ENCODE measurements at regions not wholly inside any gene's neighbourhood (a gene's known extent, or its start where the extent isn't known, plus 50 kb on each side); places are given as distances from the start of the nearest gene placed in this dataset.
"Not testable (repeated sequence)": the region's sequence is repeated elsewhere in the genome, so short reads cannot be mapped to it uniquely, and the experiment has no call there.

DNA sequence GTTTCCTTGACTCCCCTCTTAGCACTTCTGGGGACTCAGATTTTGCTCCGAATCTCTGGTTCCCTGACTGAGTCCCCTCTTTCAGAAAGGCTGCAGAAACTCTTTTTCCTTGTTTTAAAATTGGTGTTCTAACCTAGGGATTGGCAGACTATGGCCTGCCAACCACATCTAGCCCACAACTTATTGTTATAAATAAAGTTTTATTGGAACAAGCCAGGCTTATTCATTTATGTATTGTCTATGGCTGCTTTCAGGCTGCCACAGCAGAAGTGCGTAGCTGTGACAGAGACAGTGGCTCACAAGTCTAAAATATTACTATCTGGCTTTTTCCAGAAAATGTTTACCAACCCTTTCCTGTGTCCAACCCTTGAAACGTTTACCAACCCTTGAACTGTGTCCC, 81.7 kb downstream of the IER5 start:
- no peak overlapping the region for H3K4me3 ChIP-seq (ENCODE audit: low read depth, low read length)

GRCh38 chr1:181172082-181172481, 83.6 kb downstream of the IER5 start:
- no peak overlapping the region for H3K4me3 ChIP-seq (ENCODE audit: low read depth, low read length)

GRCh38 chr1:181173761-181174447, 85.4 kb downstream of the IER5 start:
- H3K4me3 ChIP-seq (ENCODE audit: low read depth, low read length) = no peak overlapping the region

- no peak overlapping the region for H3K4me3 ChIP-seq (ENCODE audit: low read depth, low read length)
Measured at GRCh38 chr1:181174861-181175260, 86.4 kb downstream of the IER5 start.

- H3K4me3 ChIP-seq (ENCODE audit: low read depth, low read length) = no peak overlapping the region
Measured at GRCh38 chr1:181175356-181175910, 86.9 kb downstream of the IER5 start.

DNA sequence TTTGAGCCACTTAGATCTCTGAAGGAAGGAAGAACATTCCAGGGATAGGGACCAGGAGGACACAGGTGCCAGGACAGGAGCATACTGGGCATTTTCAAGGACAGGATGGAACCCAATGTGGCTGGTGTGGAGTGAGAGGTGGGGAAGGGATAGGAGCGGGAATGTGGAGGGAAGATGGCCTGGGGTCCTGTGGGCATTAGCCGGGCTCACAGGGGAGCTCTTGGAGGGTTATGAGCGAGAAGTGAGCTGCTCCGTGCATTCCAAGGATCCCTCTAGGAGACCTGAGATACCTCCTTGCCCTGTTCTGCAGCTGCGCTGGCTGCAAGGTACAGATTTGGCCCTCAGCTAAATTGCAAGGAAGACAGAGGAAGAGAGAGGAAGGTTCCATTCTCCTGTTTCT, 87.5 kb downstream of the IER5 start:
- H3K4me3 ChIP-seq (ENCODE audit: low read depth, low read length) = no peak overlapping the region

DNA sequence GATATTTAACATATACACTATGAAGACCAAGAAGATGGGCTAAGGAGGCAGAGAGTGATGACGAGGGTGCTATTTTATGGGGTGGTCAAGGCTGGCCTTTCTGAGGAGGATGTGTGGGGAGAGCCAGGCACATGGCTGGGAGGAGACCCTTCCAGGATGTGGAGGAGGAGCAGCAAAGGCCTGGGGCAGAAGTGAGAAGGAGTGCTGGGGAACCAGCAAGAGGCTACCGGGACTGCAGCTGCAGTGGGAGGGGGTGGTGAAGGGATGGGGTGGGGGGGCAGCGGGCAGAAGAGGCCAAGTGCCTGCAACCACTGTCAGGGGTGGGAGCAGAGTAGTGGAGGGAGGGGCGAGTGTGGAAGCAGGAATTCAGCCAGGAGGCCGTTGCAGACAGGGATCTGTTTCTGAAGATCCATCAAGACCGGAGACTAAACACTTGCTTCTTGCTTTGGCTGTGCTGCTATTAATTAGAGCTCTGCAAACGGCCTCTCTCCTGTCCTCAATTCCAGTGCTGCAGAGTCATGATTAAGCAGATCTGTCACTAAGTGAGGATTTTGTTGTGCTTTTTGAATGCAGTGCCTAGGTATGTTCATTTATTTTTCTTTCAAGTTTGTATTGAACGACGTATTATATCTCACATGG, 89.9 kb downstream of the IER5 start:
- no peak overlapping the region for H3K4me3 ChIP-seq (ENCODE audit: low read depth, low read length)

DNA sequence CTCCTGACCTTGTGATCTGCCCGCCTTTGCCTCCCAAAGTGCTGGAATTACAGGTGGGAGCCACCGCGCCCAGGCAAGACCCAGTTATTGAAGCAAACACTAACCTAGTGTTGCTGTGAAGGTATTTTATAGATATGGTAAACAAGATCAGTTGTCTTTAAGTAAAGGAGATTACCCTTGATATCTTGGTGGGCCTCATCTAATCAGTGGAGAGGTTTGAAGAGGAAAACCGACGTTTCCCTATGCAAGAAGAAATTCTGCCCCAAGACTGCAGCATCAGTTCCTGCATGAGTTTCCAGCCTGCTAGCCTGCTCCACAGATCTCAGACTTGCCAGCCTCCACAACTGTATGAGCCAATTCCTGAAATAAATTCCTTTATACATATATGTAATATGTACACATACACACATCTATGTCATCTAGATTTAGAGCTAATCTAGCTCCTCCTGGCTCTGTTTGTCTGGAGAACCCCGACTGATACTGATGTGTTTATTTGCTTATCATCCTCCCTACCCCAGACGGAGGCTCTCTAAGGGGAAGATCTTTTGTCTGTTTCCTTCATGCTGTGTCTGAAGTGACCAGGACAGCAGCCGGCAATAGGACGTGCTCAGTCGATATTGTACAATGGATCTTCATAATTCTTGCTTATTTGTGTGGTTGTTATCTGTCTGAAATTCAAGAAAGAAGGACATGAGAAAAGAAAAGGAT, 90.9 kb downstream of the IER5 start:
- H3K4me3 ChIP-seq (ENCODE audit: low read depth, low read length) = no peak overlapping the region

DNA sequence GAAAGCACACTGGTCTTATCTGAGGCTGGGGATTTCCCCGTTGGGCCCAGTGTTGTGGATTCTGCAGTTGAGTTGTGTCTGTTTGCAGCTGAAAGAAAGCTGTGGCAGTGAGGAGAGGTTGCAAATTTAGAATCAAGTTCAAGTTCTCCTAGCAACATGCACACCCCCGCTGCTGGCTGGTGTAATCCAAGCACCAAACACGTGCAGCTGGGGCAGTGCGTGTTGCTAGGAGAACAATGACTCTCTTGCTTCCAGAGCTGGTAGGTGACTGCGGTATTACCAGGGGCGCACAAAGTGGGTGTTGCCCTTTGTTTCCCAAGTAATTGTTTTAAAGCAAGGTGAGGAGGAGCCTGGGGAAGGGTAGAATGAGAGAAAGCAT, 91.5 kb downstream of the IER5 start:
- H3K4me3 ChIP-seq (ENCODE audit: low read depth, low read length) = no peak overlapping the region

DNA sequence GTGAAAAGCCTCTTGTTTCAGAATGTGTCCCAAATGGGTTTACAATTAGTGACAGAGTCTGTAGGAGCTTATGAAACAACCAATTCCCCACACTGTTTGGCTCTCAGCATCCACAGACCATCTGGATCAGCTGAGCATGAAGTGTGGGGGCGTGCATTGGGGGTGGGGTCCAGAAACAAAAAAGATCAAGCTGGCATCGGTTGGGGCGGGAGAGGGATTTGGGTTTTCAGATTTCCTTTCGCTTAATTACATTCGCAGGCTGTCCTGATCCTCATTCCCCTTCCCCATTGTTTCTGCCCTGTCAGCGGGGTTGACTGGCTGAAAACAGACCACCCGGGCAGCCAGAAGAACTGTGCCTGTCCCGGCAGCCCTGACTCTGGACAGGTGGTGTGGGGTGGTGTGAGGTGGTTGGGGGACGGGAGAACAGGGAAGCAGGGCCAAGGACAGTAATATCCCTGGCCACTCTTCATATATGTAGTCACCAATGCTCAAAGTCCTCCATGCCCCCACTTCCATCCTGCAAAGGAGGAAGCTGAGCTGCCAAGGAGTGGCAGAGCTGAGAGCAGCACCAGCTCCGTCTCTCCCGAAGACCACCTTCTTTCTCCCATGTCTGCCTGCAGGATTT, 92.0 kb downstream of the IER5 start:
- H3K4me3 ChIP-seq (ENCODE audit: low read depth, low read length) = no peak overlapping the region

- H3K4me3 ChIP-seq (ENCODE audit: low read depth, low read length) = no peak overlapping the region
Measured at GRCh38 chr1:181181792-181182585, 93.5 kb downstream of the IER5 start.

DNA sequence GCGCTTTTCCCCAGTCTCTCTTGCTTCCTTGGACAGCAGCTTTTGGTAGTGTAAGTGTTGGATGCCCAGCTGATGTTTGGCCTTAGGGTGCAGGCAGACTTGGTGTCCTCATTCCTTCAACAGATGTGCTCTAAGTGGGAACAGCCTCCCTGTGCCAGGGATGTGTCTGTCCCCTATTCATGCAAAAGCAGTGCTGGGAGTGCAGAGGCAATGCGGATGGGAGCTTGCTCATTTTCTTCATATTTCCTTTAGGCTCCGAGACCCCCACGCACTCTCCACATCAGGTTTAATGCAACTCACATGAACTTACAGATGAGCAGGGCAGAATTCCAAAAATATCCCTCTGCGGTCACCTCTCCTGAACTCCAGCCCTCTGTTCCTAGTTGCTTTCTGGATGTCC, 96.1 kb downstream of the IER5 start:
- H3K4me3 ChIP-seq (ENCODE audit: low read depth, low read length) = no peak overlapping the region

DNA sequence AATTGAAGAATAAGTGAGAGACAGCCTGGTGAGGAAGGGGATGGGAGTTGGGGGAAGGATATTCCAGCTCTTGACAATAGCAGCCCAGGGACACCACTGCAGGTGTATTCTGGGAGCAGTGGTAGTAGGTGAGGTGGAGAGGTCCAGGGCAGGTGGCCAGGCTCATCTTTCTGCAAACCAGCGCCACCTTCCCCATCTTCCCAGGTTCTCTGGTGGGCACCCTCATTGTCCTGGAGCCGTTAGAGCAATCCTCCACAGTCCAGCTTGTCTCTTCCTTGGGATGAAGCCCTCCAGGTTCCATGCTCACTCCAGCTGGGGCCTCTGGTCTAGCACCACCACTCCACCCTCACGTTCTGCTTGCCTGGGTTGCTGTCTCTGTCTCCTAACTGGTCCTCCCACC, 97.0 kb downstream of the IER5 start:
- H3K4me3 ChIP-seq (ENCODE audit: low read depth, low read length) = no peak overlapping the region

DNA sequence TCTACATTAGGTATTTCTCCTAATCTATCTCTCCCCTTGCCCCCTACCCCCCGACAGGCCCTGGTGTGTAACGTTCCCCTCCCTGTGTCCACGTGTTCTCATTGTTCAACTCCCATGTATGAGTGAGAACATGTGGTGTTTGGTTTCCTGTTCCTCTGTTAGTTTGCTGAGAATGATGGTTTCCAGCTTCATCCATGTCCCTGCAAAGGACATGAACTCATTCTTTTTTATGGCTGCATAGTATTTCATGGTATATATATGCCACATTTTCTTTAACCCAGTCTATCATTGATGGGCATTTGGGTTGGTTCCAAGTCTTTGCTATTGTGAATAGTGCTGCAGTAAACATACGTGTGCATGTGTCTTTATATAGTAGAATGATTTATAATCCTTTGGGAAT, 97.6 kb downstream of the IER5 start:
- H3K4me3 ChIP-seq (ENCODE audit: low read depth, low read length) = not testable (repeated sequence)

DNA sequence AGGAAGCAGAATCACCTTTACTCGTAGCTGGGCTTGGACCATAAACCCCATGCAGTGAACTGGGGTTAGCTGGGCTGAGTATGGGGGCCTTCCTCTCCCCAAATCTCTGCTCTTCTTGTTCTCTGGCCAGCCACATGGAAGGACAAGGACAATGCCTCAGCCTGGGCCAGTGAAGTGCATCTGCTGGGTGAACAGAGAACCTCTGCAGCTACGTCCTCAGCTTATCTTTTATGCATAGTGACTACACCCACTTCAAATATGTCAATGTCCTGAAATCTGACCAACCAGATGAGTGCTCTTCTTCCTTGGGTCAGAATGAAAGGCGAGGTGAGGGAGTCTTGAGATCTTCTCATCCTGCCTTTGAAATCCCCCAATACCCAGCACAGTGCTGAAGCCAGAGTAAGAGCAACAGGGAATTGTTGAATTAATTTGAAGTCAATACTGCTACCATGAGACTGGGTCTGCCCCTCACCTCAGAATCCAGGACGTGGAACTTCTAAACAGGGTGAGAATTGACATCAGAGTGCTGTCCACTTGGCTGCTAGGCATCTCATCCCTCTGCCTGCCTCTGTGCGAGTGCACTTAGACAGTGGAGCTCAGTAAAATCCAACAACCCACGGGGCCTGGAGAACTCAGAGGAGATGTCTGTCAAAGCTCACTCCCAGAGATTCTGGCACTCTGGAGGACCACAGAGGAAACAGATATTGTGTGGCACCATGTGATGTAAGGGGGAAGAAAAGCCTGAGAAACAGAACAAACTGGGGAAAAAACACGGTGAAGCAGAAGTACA, 99.0 kb downstream of the IER5 start:
- no peak overlapping the region for H3K4me3 ChIP-seq (ENCODE audit: low read depth, low read length)

GRCh38 chr1:181189245-181189644, 100.7 kb downstream of the IER5 start:
- H3K4me3 ChIP-seq (ENCODE audit: low read depth, low read length) = no peak overlapping the region

GRCh38 chr1:181189691-181190363, 101.3 kb downstream of the IER5 start:
- no peak overlapping the region for H3K4me3 ChIP-seq (ENCODE audit: low read depth, low read length)

GRCh38 chr1:181190364-181191035, 102.0 kb downstream of the IER5 start:
- no peak overlapping the region for H3K4me3 ChIP-seq (ENCODE audit: low read depth, low read length)

- H3K4me3 ChIP-seq (ENCODE audit: low read depth, low read length) = no peak overlapping the region
Measured at GRCh38 chr1:181191494-181192040, 103.1 kb downstream of the IER5 start.

Measured in iPS-11a (cell line).